Nephron progenitor cell (in vitro differentiated cells): ENCODE measurements at regions not wholly inside any gene's neighbourhood (a gene's known extent, or its start where the extent isn't known, plus 50 kb on each side); places are given as distances from the start of the nearest gene placed in this dataset.

Source experiments
- DNase-seq: peaks from one replicate; pipeline ENCODE4 v3.0.0; 2021
- H3K27ac Mint-ChIP-seq: 2 replicates; pipeline ENCODE4 v1.8.0; 2021; ENCODE audit warnings: mild to moderate bottlenecking, moderate library complexity, mixed read lengths
- H3K27me3 Mint-ChIP-seq: 2 replicates; pipeline ENCODE4 v1.8.0; 2021; ENCODE audit warnings: mild to moderate bottlenecking, low read depth, mixed read lengths; ENCODE audit not compliant: poor library complexity
- H3K36me3 Mint-ChIP-seq: 2 replicates; pipeline ENCODE4 v1.8.0; 2021; ENCODE audit warnings: low read depth, mixed read lengths
- H3K4me1 Mint-ChIP-seq: 2 replicates; pipeline ENCODE4 v1.8.0; 2021; ENCODE audit warnings: mixed read lengths
- H3K4me3 Mint-ChIP-seq: 2 replicates; pipeline ENCODE4 v1.8.0; 2021; ENCODE audit warnings: mild to moderate bottlenecking, moderate library complexity, mixed read lengths
- H3K9me3 Mint-ChIP-seq: 2 replicates; pipeline ENCODE4 v1.8.0; 2021; ENCODE audit warnings: mild to moderate bottlenecking, moderate library complexity, mixed read lengths
- CTCF ChIP-seq: fragments of 200-600 bp; sonication (generic); IDR thresholded peaks from 2 replicates; pipeline ENCODE4 v1.5.0; 2021; ENCODE audit warnings: antibody characterized with exemption

DNA sequence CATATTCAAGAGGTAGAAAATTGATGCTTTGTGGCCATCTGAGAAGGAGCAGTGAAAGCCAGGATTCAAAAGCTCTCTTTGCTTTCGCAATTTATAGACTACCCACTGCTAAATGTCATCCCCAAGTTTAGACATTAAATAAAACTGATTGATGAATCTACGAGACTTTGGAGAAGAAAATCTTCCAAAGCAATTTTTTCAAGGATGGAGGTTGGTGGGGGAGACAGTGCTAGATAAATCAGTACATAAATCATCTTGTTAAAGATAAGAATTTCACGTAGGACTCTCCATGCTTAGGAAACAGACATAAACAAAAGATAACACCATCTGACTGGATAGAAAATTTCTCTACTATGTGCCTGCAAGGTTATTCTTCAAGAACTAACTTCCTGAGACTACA, 147.6 kb upstream of the TIAM1 start:
- no peak for TF ChIP-seq CTCF
- Mint-ChIP-seq H3K27me3 (peaks cover 2% of the 10 kb centered on the region), H3K27ac (no peak overlapping the region), H3K36me3 (peaks cover 60% of the 10 kb centered on the region), H3K4me1 (peaks cover 32% of the 10 kb centered on the region), H3K9me3 (peaks cover 10% of the 10 kb centered on the region), H3K4me3 (no peak overlapping the region)
- DNase-seq = no peak

- no peak overlapping the region for H3K4me3 Mint-ChIP-seq
- no peak for DNase-seq
- no peaks in the 10 kb centered on the region for H3K27me3 Mint-ChIP-seq
- no peak overlapping the region for H3K27ac Mint-ChIP-seq
- H3K9me3 Mint-ChIP-seq = peaks cover 22% of the 10 kb centered on the region
- H3K4me1 Mint-ChIP-seq = peaks cover 30% of the 10 kb centered on the region
- TF ChIP-seq CTCF = no peak
- H3K36me3 Mint-ChIP-seq = peaks cover 68% of the 10 kb centered on the region
These were observed 146.4 kb upstream of the TIAM1 start for GRCh38 chr21:31490443-31490842.

DNA sequence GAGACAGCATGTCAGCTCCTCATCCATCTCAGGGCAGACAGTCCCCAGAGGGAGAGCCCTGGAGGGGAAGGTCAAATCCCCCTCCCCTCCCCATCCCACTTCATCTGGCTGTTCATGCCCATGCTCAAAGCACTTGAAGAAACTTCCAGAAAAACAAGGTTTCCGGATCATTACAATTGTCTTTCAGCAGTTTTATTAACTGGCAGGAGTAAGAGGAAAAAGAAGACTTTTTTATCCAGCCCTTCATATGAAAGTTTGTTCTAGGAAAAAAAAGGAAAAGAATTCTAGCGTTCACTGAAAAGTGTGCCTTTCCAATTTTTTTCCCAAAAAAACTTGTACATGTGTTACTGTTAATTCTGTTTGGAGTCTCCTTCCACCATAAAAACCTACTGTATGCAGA, 145.7 kb upstream of the TIAM1 start:
- H3K27me3 Mint-ChIP-seq = no peaks in the 10 kb centered on the region

GRCh38 chr21:31489014-31489413, 145.0 kb upstream of the TIAM1 start:
- H3K36me3 Mint-ChIP-seq = peaks cover 69% of the 10 kb centered on the region
- peaks cover 30% of the 10 kb centered on the region for H3K4me1 Mint-ChIP-seq
- H3K27me3 Mint-ChIP-seq = no peaks in the 10 kb centered on the region
- no peak overlapping the region for H3K27ac Mint-ChIP-seq
- DNase-seq = no peak
- peaks cover 36% of the 10 kb centered on the region for H3K9me3 Mint-ChIP-seq
- no peak for TF ChIP-seq CTCF
- no peak overlapping the region for H3K4me3 Mint-ChIP-seq

More for the DNA sequence above, 145.7 kb upstream of the TIAM1 start:
- Mint-ChIP-seq H3K36me3 (peaks cover 68% of the 10 kb centered on the region), H3K4me1 (peaks cover 30% of the 10 kb centered on the region), H3K9me3 (peaks cover 29% of the 10 kb centered on the region), H3K4me3 (no peak overlapping the region), H3K27ac (no peak overlapping the region)
- DNase-seq = no peak
- no peak for TF ChIP-seq CTCF

DNA sequence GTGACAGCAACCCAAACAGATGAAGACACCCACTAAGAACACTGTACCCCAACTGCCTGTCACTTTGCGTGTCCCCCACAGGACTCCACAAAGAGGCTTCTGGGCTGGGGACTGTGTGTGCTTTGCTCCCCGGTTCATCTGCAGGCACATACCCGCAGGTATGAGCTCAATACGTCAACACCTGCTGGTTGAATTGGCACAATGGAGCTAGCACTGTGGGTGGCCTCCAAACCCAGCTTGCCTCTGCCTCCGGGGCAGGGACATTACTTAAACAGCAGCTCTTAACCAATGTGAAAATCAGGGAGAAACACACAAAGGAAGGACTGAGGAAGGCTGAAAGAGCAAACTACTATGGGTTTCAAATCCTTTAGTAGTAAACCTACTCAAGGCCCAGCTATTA, 140.2 kb upstream of the TIAM1 start:
- H3K36me3 Mint-ChIP-seq = peaks cover 89% of the 10 kb centered on the region
- DNase-seq = no peak
- no peak overlapping the region for H3K4me3 Mint-ChIP-seq
- H3K9me3 Mint-ChIP-seq = peaks cover 80% of the 10 kb centered on the region
- peaks cover 4% of the 10 kb centered on the region for H3K4me1 Mint-ChIP-seq
- TF ChIP-seq CTCF = no peak
- H3K27ac Mint-ChIP-seq = no peak overlapping the region
- H3K27me3 Mint-ChIP-seq = no peaks in the 10 kb centered on the region

DNA sequence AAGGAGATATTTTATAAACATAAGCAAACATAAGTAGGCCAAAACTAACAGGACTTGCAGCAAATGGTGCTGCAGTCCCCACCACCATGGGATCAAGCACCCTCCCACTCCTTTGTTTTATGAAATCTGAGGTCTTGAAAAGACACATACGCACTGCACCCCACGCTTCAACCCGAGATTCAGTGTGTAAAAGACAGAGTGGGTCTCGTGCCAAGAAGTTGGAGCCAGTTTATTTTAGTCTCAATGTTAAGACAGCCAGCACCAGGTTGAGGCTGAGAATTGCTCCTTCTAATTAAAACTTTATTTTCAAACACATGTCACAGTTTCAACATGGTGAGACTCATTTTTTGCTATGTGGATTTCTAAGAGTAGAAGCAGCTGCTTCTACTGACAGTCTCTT, 139.1 kb upstream of the TIAM1 start:
- Mint-ChIP-seq H3K4me1 (no peaks in the 10 kb centered on the region), H3K27me3 (no peaks in the 10 kb centered on the region), H3K9me3 (peaks cover 74% of the 10 kb centered on the region), H3K36me3 (peaks cover 90% of the 10 kb centered on the region), H3K4me3 (no peak overlapping the region), H3K27ac (no peak overlapping the region)
- DNase-seq = no peak
- no peak for TF ChIP-seq CTCF
